ENCODE measurements at regions not wholly inside any gene's neighbourhood (a gene's known extent, or its start where the extent isn't known, plus 50 kb on each side); places are given as distances from the start of the nearest gene placed in this dataset. TPM values are rescaled to one million over a fixed set of nuclear protein-coding genes. Genes with fewer than 3 reads are reported as not detected.

DNA sequence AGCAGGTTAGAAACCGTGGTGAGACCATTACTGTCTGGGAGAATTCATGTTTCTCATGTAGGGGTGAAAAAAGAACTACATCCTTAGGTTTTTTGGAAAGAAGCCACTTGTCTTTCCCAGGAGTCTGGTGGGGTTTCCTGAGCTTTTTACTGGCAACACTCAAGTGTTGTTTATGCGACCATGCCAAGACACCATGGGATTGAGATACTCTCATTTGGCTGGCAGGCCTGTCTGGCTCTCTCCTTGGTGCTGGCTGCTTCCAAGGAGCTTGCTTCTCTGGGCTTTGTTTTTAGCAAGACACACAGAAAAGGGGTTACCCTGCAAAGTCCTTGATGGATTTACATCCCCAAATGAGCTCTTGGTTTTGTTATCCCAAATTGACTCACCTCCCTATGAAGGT, 80.9 kb upstream of the ISL1 start:
- H3K36me3 ChIP-seq (replicated peaks; ENCODE audit: insufficient read depth, low read depth): no peaks in the 10 kb centered on the region
- no peaks in the 10 kb centered on the region for H3K27me3 ChIP-seq
- no peak overlapping the region for H3K4me2 ChIP-seq
- 58% methylated on average over 2 of the region's 2 CpGs for WGBS (ENCODE audit: low lambda C conversion rate, missing lambda C conversion rate)
- no peaks in the 10 kb centered on the region for H3K9me2 ChIP-seq (replicated peaks; ENCODE audit: insufficient read depth)
- DNase-seq (ENCODE audit: low spot score): peak; percentile 42
- H3K9me3 ChIP-seq (ENCODE audit: low read depth): no peaks in the 10 kb centered on the region
- H4K20me1 ChIP-seq (ENCODE audit: insufficient read depth, poor library complexity, severe bottlenecking): no peaks in the 10 kb centered on the region
- H2AFZ ChIP-seq: no peak overlapping the region
- H3K27ac ChIP-seq: no peak overlapping the region
- H3K4me3 ChIP-seq: no peak overlapping the region
- TF ChIP-seq, protein P1, sequence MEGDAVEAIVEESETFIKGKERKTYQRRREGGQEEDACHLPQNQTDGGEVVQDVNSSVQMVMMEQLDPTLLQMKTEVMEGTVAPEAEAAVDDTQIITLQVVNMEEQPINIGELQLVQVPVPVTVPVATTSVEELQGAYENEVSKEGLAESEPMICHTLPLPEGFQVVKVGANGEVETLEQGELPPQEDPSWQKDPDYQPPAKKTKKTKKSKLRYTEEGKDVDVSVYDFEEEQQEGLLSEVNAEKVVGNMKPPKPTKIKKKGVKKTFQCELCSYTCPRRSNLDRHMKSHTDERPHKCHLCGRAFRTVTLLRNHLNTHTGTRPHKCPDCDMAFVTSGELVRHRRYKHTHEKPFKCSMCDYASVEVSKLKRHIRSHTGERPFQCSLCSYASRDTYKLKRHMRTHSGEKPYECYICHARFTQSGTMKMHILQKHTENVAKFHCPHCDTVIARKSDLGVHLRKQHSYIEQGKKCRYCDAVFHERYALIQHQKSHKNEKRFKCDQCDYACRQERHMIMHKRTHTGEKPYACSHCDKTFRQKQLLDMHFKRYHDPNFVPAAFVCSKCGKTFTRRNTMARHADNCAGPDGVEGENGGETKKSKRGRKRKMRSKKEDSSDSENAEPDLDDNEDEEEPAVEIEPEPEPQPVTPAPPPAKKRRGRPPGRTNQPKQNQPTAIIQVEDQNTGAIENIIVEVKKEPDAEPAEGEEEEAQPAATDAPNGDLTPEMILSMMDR (IDR thresholded peaks at IDR 0.05; ENCODE audit: poor library complexity): no peak
- no peak for TF ChIP-seq EZH2 (IDR thresholded peaks at IDR 0.05; ENCODE audit: borderline replicate concordance)
- no peak for TF ChIP-seq EZH2phosphoT487 (IDR thresholded peaks at IDR 0.05; ENCODE audit: low read depth, severe bottlenecking, unreplicated experiment)
- H3K79me2 ChIP-seq: no peaks in the 10 kb centered on the region
- H3K4me1 ChIP-seq (ENCODE audit: insufficient read depth): no peaks in the 10 kb centered on the region

DNA sequence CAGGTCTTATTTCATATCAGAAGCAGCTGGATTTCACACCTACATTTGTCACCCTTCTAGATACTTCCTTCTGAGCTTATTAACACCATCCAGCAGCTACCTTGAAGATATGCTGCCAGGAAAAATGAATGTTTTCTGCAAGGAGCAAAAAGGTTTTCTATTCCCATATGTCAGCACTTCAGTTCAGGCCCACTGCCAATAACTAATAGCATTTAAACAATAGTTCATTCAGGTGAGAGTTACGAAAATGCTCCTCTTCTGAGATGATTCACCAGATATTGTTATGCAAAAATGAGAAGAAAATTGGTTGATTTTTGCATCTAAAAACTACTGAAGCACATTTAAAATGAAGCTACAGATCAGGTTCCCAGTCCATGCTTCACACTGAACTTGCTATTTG, 56.4 kb upstream of the ISL1 start:
- H3K36me3 ChIP-seq (replicated peaks; ENCODE audit: insufficient read depth, low read depth): no peaks in the 10 kb centered on the region
- H3K4me2 ChIP-seq: no peak overlapping the region
- no peaks in the 10 kb centered on the region for H3K4me1 ChIP-seq (ENCODE audit: insufficient read depth)
- no peak for DNase-seq (ENCODE audit: low spot score)
- WGBS (ENCODE audit: low lambda C conversion rate, missing lambda C conversion rate): 77% methylated on average over 1 of the region's 1 CpG
- no peaks in the 10 kb centered on the region for H3K9me3 ChIP-seq (ENCODE audit: low read depth)
- H3K4me3 ChIP-seq: no peak overlapping the region
- no peak overlapping the region for H2AFZ ChIP-seq
- no peaks in the 10 kb centered on the region for H3K79me2 ChIP-seq
- H3K27me3 ChIP-seq: no peaks in the 10 kb centered on the region
- H3K9me2 ChIP-seq (replicated peaks; ENCODE audit: insufficient read depth): no peaks in the 10 kb centered on the region
- no peak overlapping the region for H3K27ac ChIP-seq
- H4K20me1 ChIP-seq (ENCODE audit: insufficient read depth, poor library complexity, severe bottlenecking): no peaks in the 10 kb centered on the region
- TF ChIP-seq EZH2 (IDR thresholded peaks at IDR 0.05; ENCODE audit: borderline replicate concordance): no peak
- TF ChIP-seq, protein P1 (IDR thresholded peaks at IDR 0.05; ENCODE audit: poor library complexity): no peak

Small RNA genes in the stretch of these regions (small RNA-seq; reads per million reads assigned to genes)
- gene AC022441.3 (not detected), gene RNU6-1296P (not detected), gene RNU6-480P (not detected)

All from hepatocyte (in vitro differentiated cells).